HUES6 (cell line): ENCODE measurements at regions not wholly inside any gene's neighbourhood (a gene's known extent, or its start where the extent isn't known, plus 50 kb on each side); places are given as distances from the start of the nearest gene placed in this dataset.

Experiments
- H3K27ac ChIP-seq: 2 replicates; pipeline ENCODE4 v1.7.0; 2013; ENCODE audit warnings: low read depth, mild to moderate bottlenecking, low read length, inconsistent platforms
- H3K27me3 ChIP-seq: 2 replicates; pipeline ENCODE4 v1.6.1; 2013; ENCODE audit warnings: low read length; ENCODE audit not compliant: control insufficient read depth, insufficient read depth
- H3K36me3 ChIP-seq: 2 replicates; pipeline ENCODE4 v1.6.1; 2013; ENCODE audit warnings: low read length; ENCODE audit not compliant: control insufficient read depth, insufficient read depth
- H3K4me1 ChIP-seq: 2 replicates; pipeline ENCODE4 v1.6.1; 2013; ENCODE audit warnings: low read length; ENCODE audit not compliant: control insufficient read depth, insufficient read depth
- H3K4me3 ChIP-seq: 2 replicates; pipeline ENCODE4 v1.5.1; 2013; ENCODE audit warnings: low read depth, low read length
- H3K9ac ChIP-seq: one replicate; pipeline ENCODE4 v1.6.1; 2013; ENCODE audit warnings: mild to moderate bottlenecking, low read length
- H3K9me3 ChIP-seq: 2 replicates; pipeline ENCODE4 v1.6.1; 2013; ENCODE audit warnings: low read depth, low read length; ENCODE audit not compliant: control insufficient read depth, insufficient read depth

- H3K9me3 ChIP-seq, result peaks cover 7% of the 10 kb centered on the region; the same call in 1 of the 2 replicates
- no peak overlapping the region for H3K4me3 ChIP-seq
- no peak overlapping the region for H3K27ac ChIP-seq
- no peaks in the 10 kb centered on the region for H3K4me1 ChIP-seq
- H3K36me3 ChIP-seq, result no peaks in the 10 kb centered on the region
- H3K9ac ChIP-seq, result no peak overlapping the region
- peaks cover under 1% of the 10 kb centered on the region; the same call in 1 of the 2 replicates for H3K27me3 ChIP-seq
Measured at GRCh38 chr20:60199866-60200265, 241.6 kb downstream of the CDH26 start.

- H3K27me3 ChIP-seq, result no peaks in the 10 kb centered on the region
- H3K4me3 ChIP-seq, result no peak overlapping the region
- H3K36me3 ChIP-seq, result no peaks in the 10 kb centered on the region
- H3K9me3 ChIP-seq, result peaks cover 5% of the 10 kb centered on the region; the same call in 1 of the 2 replicates
- H3K27ac ChIP-seq, result no peak overlapping the region
- no peak overlapping the region for H3K9ac ChIP-seq
- H3K4me1 ChIP-seq, result no peaks in the 10 kb centered on the region
Measured at GRCh38 chr20:60200305-60200918, 242.2 kb downstream of the CDH26 start.

- Histone ChIP-seq H3K4me1 (peaks cover under 1% of the 10 kb centered on the region; the same call in 1 of the 2 replicates), H3K27ac (no peak overlapping the region), H3K9ac (no peak overlapping the region), H3K36me3 (no peaks in the 10 kb centered on the region), H3K4me3 (no peak overlapping the region), H3K27me3 (no peaks in the 10 kb centered on the region), H3K9me3 (peaks cover 3% of the 10 kb centered on the region; the same call in 1 of the 2 replicates)
Measured at GRCh38 chr20:60201198-60201835, 243.1 kb downstream of the CDH26 start.

GRCh38 chr20:60202046-60202445, 243.8 kb downstream of the CDH26 start:
- Histone ChIP-seq H3K9ac (no peak overlapping the region), H3K9me3 (peaks cover 3% of the 10 kb centered on the region; the same call in 1 of the 2 replicates), H3K27ac (no peak overlapping the region), H3K36me3 (no peaks in the 10 kb centered on the region), H3K4me3 (no peak overlapping the region), H3K27me3 (no peaks in the 10 kb centered on the region), H3K4me1 (peaks cover 2% of the 10 kb centered on the region; the same call in 1 of the 2 replicates)

GRCh38 chr20:60203451-60203850, 245.2 kb downstream of the CDH26 start:
- Histone ChIP-seq H3K4me3 (no peak overlapping the region), H3K36me3 (no peaks in the 10 kb centered on the region), H3K27ac (no peak overlapping the region), H3K27me3 (no peaks in the 10 kb centered on the region), H3K9ac (no peak overlapping the region), H3K9me3 (peaks cover 3% of the 10 kb centered on the region; the same call in 1 of the 2 replicates), H3K4me1 (peaks cover 2% of the 10 kb centered on the region; the same call in 1 of the 2 replicates)

GRCh38 chr20:60204601-60205000, 246.4 kb downstream of the CDH26 start:
- H3K27ac ChIP-seq, result no peak overlapping the region
- no peaks in the 10 kb centered on the region for H3K36me3 ChIP-seq
- no peaks in the 10 kb centered on the region for H3K27me3 ChIP-seq
- peaks cover 2% of the 10 kb centered on the region; the same call in 1 of the 2 replicates for H3K4me1 ChIP-seq
- H3K9me3 ChIP-seq, result no peaks in the 10 kb centered on the region
- H3K9ac ChIP-seq, result no peak overlapping the region
- no peak overlapping the region for H3K4me3 ChIP-seq

- H3K27ac ChIP-seq, result no peak overlapping the region
- H3K9ac ChIP-seq, result no peak overlapping the region
- H3K9me3 ChIP-seq, result no peaks in the 10 kb centered on the region
- H3K36me3 ChIP-seq, result no peaks in the 10 kb centered on the region
- H3K4me1 ChIP-seq, result peaks cover 2% of the 10 kb centered on the region; the same call in 1 of the 2 replicates
- H3K27me3 ChIP-seq, result no peaks in the 10 kb centered on the region
- H3K4me3 ChIP-seq, result no peak overlapping the region
Measured at GRCh38 chr20:60206259-60206658, 248.0 kb downstream of the CDH26 start.

GRCh38 chr20:60209048-60209447, 250.8 kb downstream of the CDH26 start:
- Histone ChIP-seq H3K27me3 (no peaks in the 10 kb centered on the region), H3K27ac (no peak overlapping the region), H3K9ac (no peak overlapping the region), H3K9me3 (no peaks in the 10 kb centered on the region), H3K4me3 (no peak overlapping the region), H3K36me3 (no peaks in the 10 kb centered on the region), H3K4me1 (peaks cover 5% of the 10 kb centered on the region; the same call in 1 of the 2 replicates)

- Histone ChIP-seq H3K4me3 (no peak overlapping the region), H3K4me1 (peaks cover 5% of the 10 kb centered on the region; the same call in 1 of the 2 replicates), H3K27ac (no peak overlapping the region), H3K27me3 (no peaks in the 10 kb centered on the region), H3K9ac (no peak overlapping the region), H3K9me3 (no peaks in the 10 kb centered on the region), H3K36me3 (no peaks in the 10 kb centered on the region)
Measured at GRCh38 chr20:60210779-60211617, 252.8 kb downstream of the CDH26 start.

GRCh38 chr20:60211618-60212463, 253.6 kb downstream of the CDH26 start:
- Histone ChIP-seq H3K4me1 (peaks cover 3% of the 10 kb centered on the region; the same call in 1 of the 2 replicates), H3K27ac (no peak overlapping the region)

More at GRCh38 chr20:60211618-60212463, 253.6 kb downstream of the CDH26 start:
- Histone ChIP-seq H3K9ac (no peak overlapping the region), H3K4me3 (no peak overlapping the region), H3K9me3 (no peaks in the 10 kb centered on the region), H3K36me3 (no peaks in the 10 kb centered on the region), H3K27me3 (no peaks in the 10 kb centered on the region)
